Upper lobe of right lung (tissue), 1 donor: ENCODE measurements at regions not wholly inside any gene's neighbourhood (a gene's known extent, or its start where the extent isn't known, plus 50 kb on each side); places are given as distances from the start of the nearest gene placed in this dataset.

Experiments used
- ATAC-seq: fragments of 200-7000 bp; cut with Tn5 transposase; one replicate; pipeline ENCODE4 v1.9.1; 2020; ENCODE audit warnings: mild to moderate bottlenecking, moderate library complexity
- DNase-seq: peaks from one replicate; pipeline ENCODE4 v3.0.0-alpha.2; 2020
- H3K27ac ChIP-seq: fragments of 200-600 bp; one replicate; pipeline ENCODE4 v1.8.0; 2022
- H3K27me3 ChIP-seq: fragments of 200-600 bp; one replicate; pipeline ENCODE4 v1.8.0; 2022; ENCODE audit warnings: mild to moderate bottlenecking
- H3K36me3 ChIP-seq: fragments of 200-600 bp; one replicate; pipeline ENCODE4 v1.8.0; 2022
- H3K4me1 ChIP-seq: fragments of 200-600 bp; one replicate; pipeline ENCODE4 v1.8.0; 2022
- H3K4me3 ChIP-seq: fragments of 200-600 bp; one replicate; pipeline ENCODE4 v1.8.0; 2022; ENCODE audit warnings: mild to moderate bottlenecking
- H3K9me3 ChIP-seq: fragments of 200-600 bp; one replicate; pipeline ENCODE4 v1.8.0; 2022
- CTCF ChIP-seq: fragments of 200-600 bp; IDR thresholded peaks from one replicate; pipeline ENCODE4 v1.8.0; 2022; ENCODE audit warnings: antibody characterized with exemption
- intact Hi-C: fragments of 100-400 bp; cut with DNase I; formaldehyde crosslinking; loops from one replicate; pipeline ENCODE4 v1.11.0; 2022
- donor health status: DM: no; HTN: yes; CAD: no; lungs with severe emphysema.

- ATAC-seq = no peak
Observed at GRCh38 chr13:34522808-34523207, 419.3 kb upstream of the NBEA start.

GRCh38 chr13:34523406-34523805 lies 418.7 kb upstream of the NBEA start:
- no peak overlapping the region for H3K27ac ChIP-seq
- H3K4me3 ChIP-seq = no peak overlapping the region
- H3K9me3 ChIP-seq = no peaks in the 10 kb centered on the region
- H3K4me1 ChIP-seq = no peaks in the 10 kb centered on the region
- H3K36me3 ChIP-seq = no peaks in the 10 kb centered on the region
- ATAC-seq = no peak
- no peaks in the 10 kb centered on the region for H3K27me3 ChIP-seq
- TF ChIP-seq CTCF = no peak
- intact Hi-C loops = loop anchor here (5.0 kb wide), 1 partner anchor 409 kb away; no protein-coding TSS in a partner anchor
- no peak for DNase-seq

More at GRCh38 chr13:34522808-34523207, 419.3 kb upstream of the NBEA start:
- Histone ChIP-seq H3K4me1 (no peaks in the 10 kb centered on the region), H3K4me3 (no peak overlapping the region), H3K27ac (no peak overlapping the region), H3K36me3 (no peaks in the 10 kb centered on the region), H3K27me3 (no peaks in the 10 kb centered on the region), H3K9me3 (no peaks in the 10 kb centered on the region)
- no peak for TF ChIP-seq CTCF
- no peak for DNase-seq
- intact Hi-C loops = loop anchor here (5.0 kb wide), 1 partner anchor 409 kb away; no protein-coding TSS in a partner anchor

GRCh38 chr13:34533941-34534340 lies 408.1 kb upstream of the NBEA start:
- Histone ChIP-seq H3K4me3 (no peak overlapping the region), H3K36me3 (no peaks in the 10 kb centered on the region), H3K27me3 (no peaks in the 10 kb centered on the region), H3K9me3 (no peaks in the 10 kb centered on the region), H3K27ac (no peak overlapping the region), H3K4me1 (no peaks in the 10 kb centered on the region)
- ATAC-seq = no peak
- no peak for DNase-seq
- intact Hi-C loops = no loop called here
- no peak for TF ChIP-seq CTCF

- Histone ChIP-seq H3K4me3 (no peak overlapping the region), H3K9me3 (no peaks in the 10 kb centered on the region), H3K36me3 (no peaks in the 10 kb centered on the region), H3K27ac (no peak overlapping the region), H3K4me1 (no peaks in the 10 kb centered on the region), H3K27me3 (no peaks in the 10 kb centered on the region)
- ATAC-seq (no peak), DNase-seq (no peak)
- TF ChIP-seq CTCF = no peak
- intact Hi-C loops = no loop called here
Observed at GRCh38 chr13:34542321-34542720, 399.7 kb upstream of the NBEA start.

- DNase-seq = no peak
- Histone ChIP-seq H3K27me3 (no peaks in the 10 kb centered on the region), H3K36me3 (no peaks in the 10 kb centered on the region), H3K9me3 (no peaks in the 10 kb centered on the region), H3K4me3 (no peak overlapping the region), H3K27ac (no peak overlapping the region), H3K4me1 (no peaks in the 10 kb centered on the region)
- no peak for ATAC-seq
- intact Hi-C loops = no loop called here
- no peak for TF ChIP-seq CTCF
Observed at GRCh38 chr13:34543836-34544235, 398.2 kb upstream of the NBEA start.

- intact Hi-C loops = no loop called here
- H3K4me1 ChIP-seq = no peaks in the 10 kb centered on the region
- no peaks in the 10 kb centered on the region for H3K9me3 ChIP-seq
- no peaks in the 10 kb centered on the region for H3K27me3 ChIP-seq
- H3K4me3 ChIP-seq = no peak overlapping the region
- no peak for ATAC-seq
- DNase-seq = no peak
- no peaks in the 10 kb centered on the region for H3K36me3 ChIP-seq
- no peak overlapping the region for H3K27ac ChIP-seq
- no peak for TF ChIP-seq CTCF
Observed at GRCh38 chr13:34545461-34545860, 396.6 kb upstream of the NBEA start.
